ENCODE measurements at regions not wholly inside any gene's neighbourhood (a gene's known extent, or its start where the extent isn't known, plus 50 kb on each side); places are given as distances from the start of the nearest gene placed in this dataset.
"Not testable (repeated sequence)": the region's sequence is repeated elsewhere in the genome, so short reads cannot be mapped to it uniquely, and the experiment has no call there.

- TF ChIP-seq CTCF (IDR thresholded peaks at IDR 0.05; ENCODE audit: low read depth, low read length): no peak
- H3K4me3 ChIP-seq (replicated peaks in 1 of 2; ENCODE audit: low read depth in 2 of 2, low read length in 2 of 2): no peak overlapping the region
- no peak for DNase-seq (ENCODE audit: low read depth in 2 of 2)
Observed at GRCh38 chr6:50966532-50966931, 147.9 kb downstream of the TFAP2B start.

- H3K4me3 ChIP-seq (replicated peaks in 1 of 2; ENCODE audit: low read depth in 2 of 2, low read length in 2 of 2): no peak overlapping the region
- no peak for DNase-seq (ENCODE audit: low read depth in 2 of 2)
- no peak for TF ChIP-seq CTCF (IDR thresholded peaks at IDR 0.05; ENCODE audit: low read depth, low read length)
Observed at GRCh38 chr6:50966986-50967385, 148.3 kb downstream of the TFAP2B start.

GRCh38 chr6:50968246-50968645 is 149.6 kb downstream of the TFAP2B start:
- not testable (repeated sequence) for DNase-seq (ENCODE audit: low read depth in 2 of 2); H3K4me3 ChIP-seq (replicated peaks in 1 of 2; ENCODE audit: low read depth in 2 of 2, low read length in 2 of 2)

- DNase-seq (ENCODE audit: low read depth in 2 of 2): no peak
- no peak overlapping the region for H3K4me3 ChIP-seq (replicated peaks in 1 of 2; ENCODE audit: low read depth in 2 of 2, low read length in 2 of 2)
- no peak for TF ChIP-seq CTCF (IDR thresholded peaks at IDR 0.05; ENCODE audit: low read depth, low read length)
Observed at GRCh38 chr6:50970908-50971307, 152.2 kb downstream of the TFAP2B start.

GRCh38 chr6:50973464-50973863 is 154.8 kb downstream of the TFAP2B start:
- DNase-seq (ENCODE audit: low read depth in 2 of 2): no peak
- H3K4me3 ChIP-seq (replicated peaks in 1 of 2; ENCODE audit: low read depth in 2 of 2, low read length in 2 of 2): no peak overlapping the region
- no peak for TF ChIP-seq CTCF (IDR thresholded peaks at IDR 0.05; ENCODE audit: low read depth, low read length)

- no peak for DNase-seq (ENCODE audit: low read depth in 2 of 2)
- no peak for TF ChIP-seq CTCF (IDR thresholded peaks at IDR 0.05; ENCODE audit: low read depth, low read length)
Observed at GRCh38 chr6:50974319-50974718, 155.6 kb downstream of the TFAP2B start.

GRCh38 chr6:50975216-50975615 is 156.5 kb downstream of the TFAP2B start:
- no peak overlapping the region for H3K4me3 ChIP-seq (replicated peaks in 1 of 2; ENCODE audit: low read depth in 2 of 2, low read length in 2 of 2)
- TF ChIP-seq CTCF (IDR thresholded peaks at IDR 0.05; ENCODE audit: low read depth, low read length): no peak
- no peak for DNase-seq (ENCODE audit: low read depth in 2 of 2)

More at GRCh38 chr6:50974319-50974718, 155.6 kb downstream of the TFAP2B start:
- H3K4me3 ChIP-seq (replicated peaks in 1 of 2; ENCODE audit: low read depth in 2 of 2, low read length in 2 of 2): no peak overlapping the region
